HCT116 (cell line): ENCODE measurements at regions not wholly inside any gene's neighbourhood (a gene's known extent, or its start where the extent isn't known, plus 50 kb on each side); places are given as distances from the start of the nearest gene placed in this dataset.

Source experiments
- ATAC-seq: fragments of 200-7000 bp; cut with Tn5 transposase; 2 replicates; pipeline ENCODE4 v1.9.1; 2020; ENCODE audit warnings: mild to moderate bottlenecking, moderate library complexity
- BruUV-seq: library from RNA; stranded (reverse); fragments of 400-500 nt; replicated peaks from 2 replicates; lab custom pipeline; 2021; lab: Mats Ljungman, UMichigan
- CTCF ChIA-PET: fragments of 300-600 bp; sonication (Branson Sonifier 250); formaldehyde crosslinking; loops from one replicate; lab custom pipeline; 2021; ENCODE audit warnings: antibody characterized with exemption; lab: Charles Lee
- POLR2A ChIA-PET: fragments of 300-600, 350-600 bp; sonication (Branson Sonifier 250); formaldehyde crosslinking; loops from one replicate; lab custom pipeline; 2021; ENCODE audit warnings: antibody characterized with exemption; lab: Charles Lee
- RAD21 ChIA-PET, 2 experiments: fragments of 300-600 bp; sonication (Branson Sonifier 250); formaldehyde crosslinking; loops; one replicate each; lab custom pipeline; 2023; ENCODE audit warnings: low total read pairs in 2 of 2; ENCODE audit not compliant: uncharacterized antibody in 2 of 2, unreplicated experiment in 2 of 2, low non-redundant PET in 1 of 2; lab: Charles Lee
- DNase-seq: peaks from one replicate; pipeline ENCODE4 v3.0.0-alpha.2; 2010; ENCODE audit warnings: low read depth, low spot score
- H2AFZ ChIP-seq: fragments of 200-600 bp; shearing (Covaris generic), sonication (generic); 2 replicates; pipeline ENCODE4 v1.6.1; 2017; ENCODE audit warnings: low read depth, mixed run types, mixed read lengths, antibody characterized with exemption, low read length; ENCODE audit not compliant: poor library complexity, severe bottlenecking
- H3K27ac ChIP-seq: 2 replicates; pipeline ENCODE4 v1.5.1; 2012; ENCODE audit warnings: low read depth, low read length
- H3K27me3 ChIP-seq: fragments of 200-600 bp; sonication (generic); 2 replicates; pipeline ENCODE4 v1.6.1; 2016; ENCODE audit warnings: mixed run types, low read length, mixed read lengths; ENCODE audit not compliant: insufficient read depth
- H3K36me3 ChIP-seq, 2 experiments: fragments of 200-500 bp in 1 of 2; fragments of 200-600 bp in 1 of 2; sonication (Bioruptor generic) in 1 of 2; sonication (generic) in 1 of 2; 2 replicates each; pipeline versions ENCODE4 v1.5.1 to v1.6.1; 2014 to 2016; ENCODE audit warnings: low read length in 2 of 2, inconsistent platforms in 1 of 2, mixed read lengths in 1 of 2, mixed run types in 1 of 2; ENCODE audit not compliant: insufficient read depth in 2 of 2, control insufficient read depth in 1 of 2
- H3K4me1 ChIP-seq, 2 experiments: fragments of 200-600 bp in 1 of 2; sonication (generic) in 1 of 2; 2 replicates each; pipeline versions ENCODE4 v1.5.1 to v1.6.1; 2012 to 2017; ENCODE audit warnings: low read length in 2 of 2, inconsistent platforms in 1 of 2, mild to moderate bottlenecking in 1 of 2, mixed read lengths in 1 of 2, mixed run types in 1 of 2, moderate library complexity in 1 of 2; ENCODE audit not compliant: insufficient read depth in 2 of 2, control insufficient read depth in 1 of 2
- H3K4me2 ChIP-seq: fragments of 200-600 bp; sonication (generic); 2 replicates; pipeline ENCODE4 v1.6.1; 2017; ENCODE audit warnings: mixed run types, low read length, mixed read lengths
- H3K4me3 ChIP-seq, 2 experiments: fragments of 200-600 bp in 1 of 2; sonication (generic) in 1 of 2; replicated peaks in 1 of 2; 2 replicates each; pipeline ENCODE4 v1.5.1; 2011 to 2016; ENCODE audit warnings: low read length in 2 of 2, control low read depth in 1 of 2, low read depth in 1 of 2, mild to moderate bottlenecking in 1 of 2, mixed read lengths in 1 of 2, mixed run types in 1 of 2
- H3K79me2 ChIP-seq: fragments of 200-600 bp; sonication (generic); 2 replicates; pipeline ENCODE4 v1.6.1; 2017; ENCODE audit warnings: mild to moderate bottlenecking, mixed run types, low read length, moderate library complexity, mixed read lengths; ENCODE audit not compliant: insufficient read depth
- H3K9ac ChIP-seq: fragments of 200-600 bp; sonication (generic); 2 replicates; pipeline ENCODE4 v1.6.1; 2016; ENCODE audit warnings: low read length, mixed read lengths
- H3K9me2 ChIP-seq: fragments of 200-600 bp; sonication (generic), shearing (Covaris generic); 2 replicates; pipeline ENCODE4 v1.6.1; 2017; ENCODE audit warnings: mixed run types, mild to moderate bottlenecking, moderate library complexity; ENCODE audit not compliant: insufficient read depth
- H3K9me3 ChIP-seq, 2 experiments: fragments of 200-500 bp in 1 of 2; fragments of 200-600 bp in 1 of 2; sonication (Bioruptor generic) in 1 of 2; sonication (generic) in 1 of 2; 2 replicates each; pipeline ENCODE4 v1.6.1; 2014 to 2017; ENCODE audit warnings: low read length in 2 of 2, mixed read lengths in 2 of 2, inconsistent platforms in 1 of 2, low read depth in 1 of 2, mild to moderate bottlenecking in 1 of 2, mixed run types in 1 of 2, moderate library complexity in 1 of 2; ENCODE audit not compliant: control insufficient read depth in 1 of 2, insufficient read depth in 1 of 2
- H4K20me1 ChIP-seq: fragments of 200-600 bp; sonication (generic), shearing (Covaris generic); 2 replicates; pipeline ENCODE4 v1.6.1; 2017; ENCODE audit warnings: mixed run types, mild to moderate bottlenecking, moderate library complexity; ENCODE audit not compliant: insufficient read depth
- CEBPB ChIP-seq: IDR thresholded peaks from 2 replicates; pipeline ENCODE4 v1.6.1; 2012; ENCODE audit warnings: low read depth
- CTCF ChIP-seq, 3 experiments: fragments of 200-600 bp in 1 of 3; sonication (generic) in 1 of 3; IDR thresholded peaks in 2 of 3; conservative IDR thresholded peaks in 1 of 3; 2 replicates each; pipeline ENCODE4 v1.5.1; 2012 to 2017; ENCODE audit warnings: low read depth in 2 of 3, low read length in 2 of 3, antibody characterized with exemption in 1 of 3, borderline replicate concordance in 1 of 3, control low read depth in 1 of 3, mild to moderate bottlenecking in 1 of 3, mixed read lengths in 1 of 3, mixed run types in 1 of 3, moderate library complexity in 1 of 3; ENCODE audit not compliant: insufficient read depth in 1 of 3
- EGR1 ChIP-seq: IDR thresholded peaks from 2 replicates; pipeline ENCODE4 v1.6.1; 2012; ENCODE audit warnings: low read depth
- ELF1 ChIP-seq: IDR thresholded peaks from 2 replicates; pipeline ENCODE4 v1.6.1; 2012; ENCODE audit warnings: low read depth, borderline replicate concordance
- EZH2 ChIP-seq: fragments of 200-600 bp; sonication (generic); IDR thresholded peaks from 2 replicates; pipeline ENCODE4 v1.6.1; 2017; ENCODE audit warnings: antibody characterized with exemption, mixed run types
- EZH2phosphoT487 ChIP-seq: fragments of 200-600 bp; IDR thresholded peaks from 2 replicates; pipeline ENCODE4 v1.6.1; 2018; ENCODE audit warnings: antibody characterized with exemption, borderline replicate concordance
- FOSL1 ChIP-seq: IDR thresholded peaks from 2 replicates; pipeline ENCODE4 v1.6.1; 2012; ENCODE audit warnings: low read depth
- MAX ChIP-seq: IDR thresholded peaks from 2 replicates; pipeline ENCODE4 v1.6.1; 2012
- SIN3A ChIP-seq: IDR thresholded peaks from 2 replicates; pipeline ENCODE4 v1.6.1; 2012; ENCODE audit warnings: low read depth
- SRF ChIP-seq: IDR thresholded peaks from 2 replicates; pipeline ENCODE4 v1.6.1; 2012; ENCODE audit warnings: low read depth
- YY1 ChIP-seq: IDR thresholded peaks from 2 replicates; pipeline ENCODE4 v1.6.1; 2011; ENCODE audit warnings: low read length, low read depth, moderate library complexity, mild to moderate bottlenecking; ENCODE audit not compliant: insufficient replicate concordance; ENCODE audit errors: extremely low read depth
- ZFX ChIP-seq: fragments of 450-650 bp; IDR thresholded peaks from 2 replicates; pipeline ENCODE4 v1.6.1; 2017
- intact Hi-C: fragments of 100-400 bp; cut with micrococcal nuclease; formaldehyde crosslinking; loops from 2 replicates; pipeline ENCODE4 v1.10.0; 2022

- ChIA-PET RAD21 (no interaction called here), POLR2A (no interaction called here), CTCF (no interaction called here)
- Histone ChIP-seq H3K79me2 (no peaks in the 10 kb centered on the region), H3K9me3 (no peaks in the 10 kb centered on the region), H3K9ac (no peak overlapping the region), H3K4me2 (no peak overlapping the region), H3K27ac (no peak overlapping the region), H2AFZ (no peak overlapping the region), H3K27me3 (no peaks in the 10 kb centered on the region), H3K4me3 (no peak overlapping the region), H4K20me1 (no peaks in the 10 kb centered on the region; the same call in 1 of the 2 replicates), H3K4me1 (no peaks in the 10 kb centered on the region), H3K9me2 (no peaks in the 10 kb centered on the region), H3K36me3 (no peaks in the 10 kb centered on the region)
- ATAC-seq = no peak
- no TSS peak for BruUV-seq
- no peak for DNase-seq
- TF ChIP-seq MAX = no peak
- TF ChIP-seq CEBPB = no peak
- no peak for TF ChIP-seq SIN3A
- no peak for TF ChIP-seq SRF
- TF ChIP-seq EZH2phosphoT487 = no peak
- no peak for TF ChIP-seq ZFX
- no peak for TF ChIP-seq EZH2
- no peak for TF ChIP-seq ELF1
- TF ChIP-seq YY1 = no peak
- no peak for TF ChIP-seq EGR1
- no peak for TF ChIP-seq CTCF (IDR thresholded peaks at IDR 0.05 in 2 of 3, conservative IDR thresholded peaks at IDR 0.05 in 1 of 3; ENCODE audit: borderline replicate concordance in 1 of 3, insufficient read depth in 1 of 3, low read depth in 2 of 3, low read length in 2 of 3)
- no peak for TF ChIP-seq FOSL1
- intact Hi-C loops = loop anchor here (10.0 kb wide), 1 partner anchor 437 kb away; no protein-coding TSS in a partner anchor
Measured at GRCh38 chr7:94241402-94241925, 153.2 kb upstream of the COL1A2 start.
